ENCODE measurements at regions not wholly inside any gene's neighbourhood (a gene's known extent, or its start where the extent isn't known, plus 50 kb on each side); places are given as distances from the start of the nearest gene placed in this dataset.
A peak's percentile ranks its signal among the peaks of the same experiment; 100 is the strongest.
"Not testable (repeated sequence)": the region's sequence is repeated elsewhere in the genome, so short reads cannot be mapped to it uniquely, and the experiment has no call there.

- no peaks in the 10 kb centered on the region for H3K36me3 ChIP-seq (ENCODE audit: control insufficient read depth in 4 of 4, insufficient read depth in 4 of 4, low read length in 4 of 4)
- H3K9me3 ChIP-seq (ENCODE audit: control insufficient read depth in 4 of 4, insufficient read depth in 3 of 4, low read length in 3 of 4) = no peaks in the 10 kb centered on the region
- no peak overlapping the region for H3K4me3 ChIP-seq
- 65 to 74% methylated on average over 2 of the region's 2 CpGs for WGBS, 2 donors
- H3K9ac ChIP-seq (ENCODE audit: insufficient read depth in 1 of 2, low read length in 2 of 2) = no peak overlapping the region
- no peak for TF ChIP-seq CTCF (IDR thresholded peaks at IDR 0.05; ENCODE audit: control extremely low read depth, extremely low read depth)
- H3K27ac ChIP-seq (ENCODE audit: low read depth in 1 of 2, low read length in 1 of 2) = no peak overlapping the region
- H3K27me3 ChIP-seq (ENCODE audit: control insufficient read depth in 3 of 3, insufficient read depth in 3 of 3, low read length in 2 of 3) = no peaks in the 10 kb centered on the region
- ATAC-seq (ENCODE audit: insufficient read depth, low FRiP score) (no peak), DNase-seq (peak in 1 of 3 donors; percentile 11)
- H3K4me1 ChIP-seq (ENCODE audit: control insufficient read depth in 5 of 5, insufficient read depth in 5 of 5, low read length in 5 of 5) = no peaks in the 10 kb centered on the region
Measured at GRCh38 chr2:198523710-198524109, 719.3 kb downstream of the PLCL1 start.

GRCh38 chr2:198518935-198519334 is 714.5 kb downstream of the PLCL1 start:
- Histone ChIP-seq H3K4me3 (no peak overlapping the region), H3K9ac (ENCODE audit: insufficient read depth in 1 of 2, low read length in 2 of 2) (no peak overlapping the region), H3K9me3 (ENCODE audit: control insufficient read depth in 4 of 4, insufficient read depth in 3 of 4, low read length in 3 of 4) (no peaks in the 10 kb centered on the region), H3K27me3 (ENCODE audit: control insufficient read depth in 3 of 3, insufficient read depth in 3 of 3, low read length in 2 of 3) (no peaks in the 10 kb centered on the region), H3K36me3 (ENCODE audit: control insufficient read depth in 4 of 4, insufficient read depth in 4 of 4, low read length in 4 of 4) (no peaks in the 10 kb centered on the region), H3K27ac (ENCODE audit: low read depth in 1 of 2, low read length in 1 of 2) (no peak overlapping the region), H3K4me1 (ENCODE audit: control insufficient read depth in 5 of 5, insufficient read depth in 5 of 5, low read length in 5 of 5) (no peaks in the 10 kb centered on the region)
- 89 to 91% methylated on average over 2 of the region's 2 CpGs for WGBS, 2 donors
- no peak for ATAC-seq (ENCODE audit: insufficient read depth, low FRiP score)
- no peak for DNase-seq
- no peak for TF ChIP-seq CTCF (IDR thresholded peaks at IDR 0.05; ENCODE audit: control extremely low read depth, extremely low read depth)

GRCh38 chr2:198517976-198518375 is 713.6 kb downstream of the PLCL1 start:
- H3K36me3 ChIP-seq (ENCODE audit: control insufficient read depth in 4 of 4, insufficient read depth in 4 of 4, low read length in 4 of 4) = no peaks in the 10 kb centered on the region
- ATAC-seq (ENCODE audit: insufficient read depth, low FRiP score) (no peak), DNase-seq (no peak)
- no peaks in the 10 kb centered on the region for H3K27me3 ChIP-seq (ENCODE audit: control insufficient read depth in 3 of 3, insufficient read depth in 3 of 3, low read length in 2 of 3)
- no peak overlapping the region for H3K9ac ChIP-seq (ENCODE audit: insufficient read depth in 1 of 2, low read length in 2 of 2)
- no peaks in the 10 kb centered on the region for H3K9me3 ChIP-seq (ENCODE audit: control insufficient read depth in 4 of 4, insufficient read depth in 3 of 4, low read length in 3 of 4)
- WGBS, 2 donors = 61 to 83% methylated on average over 2 of the region's 2 CpGs
- no peaks in the 10 kb centered on the region for H3K4me1 ChIP-seq (ENCODE audit: control insufficient read depth in 5 of 5, insufficient read depth in 5 of 5, low read length in 5 of 5)
- no peak for TF ChIP-seq CTCF (IDR thresholded peaks at IDR 0.05; ENCODE audit: control extremely low read depth, extremely low read depth)
- no peak overlapping the region for H3K27ac ChIP-seq (ENCODE audit: low read depth in 1 of 2, low read length in 1 of 2)
- H3K4me3 ChIP-seq = no peak overlapping the region

GRCh38 chr2:198508610-198509009 is 704.2 kb downstream of the PLCL1 start:
- ATAC-seq (ENCODE audit: insufficient read depth, low FRiP score); H3K4me1 ChIP-seq (ENCODE audit: control insufficient read depth in 5 of 5, insufficient read depth in 5 of 5, low read length in 5 of 5); H3K9ac ChIP-seq (ENCODE audit: insufficient read depth in 1 of 2, low read length in 2 of 2); H3K36me3 ChIP-seq (ENCODE audit: control insufficient read depth in 4 of 4, insufficient read depth in 4 of 4, low read length in 4 of 4); DNase-seq; H3K9me3 ChIP-seq (ENCODE audit: control insufficient read depth in 4 of 4, insufficient read depth in 3 of 4, low read length in 3 of 4); H3K4me3 ChIP-seq; H3K27me3 ChIP-seq (ENCODE audit: control insufficient read depth in 3 of 3, insufficient read depth in 3 of 3, low read length in 2 of 3); H3K27ac ChIP-seq (ENCODE audit: low read depth in 1 of 2, low read length in 1 of 2): not testable (repeated sequence)
- 90 to 92% methylated on average over 1 of the region's 1 CpG for WGBS, 2 donors
